ENCODE measurements at regions not wholly inside any gene's neighbourhood (a gene's known extent, or its start where the extent isn't known, plus 50 kb on each side); places are given as distances from the start of the nearest gene placed in this dataset.

DNA sequence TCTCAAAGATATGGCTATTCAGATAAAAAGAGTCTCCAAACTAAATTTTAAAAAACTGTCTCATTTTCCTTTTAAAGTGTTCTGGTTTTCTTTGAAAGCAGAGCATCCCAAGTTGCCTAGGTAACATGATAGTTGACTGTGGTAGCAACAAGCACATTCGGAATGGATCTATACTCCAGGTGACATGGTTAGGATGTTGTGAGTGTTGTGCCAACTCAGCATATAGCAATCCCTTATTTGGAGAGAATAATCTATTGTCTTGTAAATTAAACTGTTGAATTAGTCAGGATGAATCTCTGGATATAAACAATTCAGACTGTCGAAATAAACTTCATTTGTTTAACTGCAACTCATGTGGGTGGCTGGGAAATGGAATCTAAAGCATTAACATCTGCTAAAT, 418.6 kb downstream of the TUSC7 start:
- H2BK15ac ChIP-seq (ENCODE audit: low read length): no peak overlapping the region
- no peak overlapping the region for H4K8ac ChIP-seq (ENCODE audit: extremely low read depth, insufficient read depth, low read length)
- no peaks in the 10 kb centered on the region for H4K20me1 ChIP-seq (replicated peaks in 1 of 2; ENCODE audit: control insufficient read depth in 1 of 2, insufficient read depth in 2 of 2, low read length in 2 of 2)
- TF ChIP-seq TCF12 (IDR thresholded peaks at IDR 0.05; ENCODE audit: low read depth, low read length): no peak
- TF ChIP-seq SRF (IDR thresholded peaks at IDR 0.05; ENCODE audit: low read depth, low read length): no peak
- TF ChIP-seq MAFK (IDR thresholded peaks at IDR 0.05; ENCODE audit: low read depth, low read length): peak; percentile 71
- TF ChIP-seq KDM4A (IDR thresholded peaks at IDR 0.05; ENCODE audit: low read depth, low read length, severe bottlenecking): no peak
- no peak for TF ChIP-seq KDM5A (IDR thresholded peaks at IDR 0.05; ENCODE audit: low read length)
- H3K36me3 ChIP-seq (ENCODE audit: control insufficient read depth in 2 of 4, insufficient read depth in 4 of 4, low read length in 3 of 4): no peaks in the 10 kb centered on the region
- no peak overlapping the region for H3K4me2 ChIP-seq (ENCODE audit: insufficient read depth in 1 of 2, low read depth in 2 of 2, low read length in 2 of 2)
- H2BK12ac ChIP-seq (ENCODE audit: low read depth, low read length): no peak overlapping the region
- H3K4ac ChIP-seq (replicated peaks; ENCODE audit: insufficient read length, low read depth, low read length): no peak overlapping the region
- H3K27me3 ChIP-seq (replicated peaks in 1 of 4; ENCODE audit: control insufficient read depth in 3 of 4, extremely low read depth in 1 of 4, insufficient read depth in 3 of 4, low read length in 3 of 4): no peaks in the 10 kb centered on the region
- H2AK5ac ChIP-seq (ENCODE audit: low read depth, low read length): no peak overlapping the region
- H4K91ac ChIP-seq (replicated peaks; ENCODE audit: insufficient read length, low read length): no peak overlapping the region
- no peak overlapping the region for H3K56ac ChIP-seq (replicated peaks; ENCODE audit: insufficient read length, low read depth, low read length)
- POLR2A ChIA-PET (ENCODE audit: partially characterized antibody): no interaction called here
- no peaks in the 10 kb centered on the region for H3K23me2 ChIP-seq (ENCODE audit: low read depth, low read length)
- H3K9me3 ChIP-seq (ENCODE audit: insufficient read depth in 2 of 2, low read depth in 1 of 2, low read length in 1 of 2): no peaks in the 10 kb centered on the region
- no peak overlapping the region for H2AFZ ChIP-seq (ENCODE audit: low read length)
- no peak overlapping the region for H2BK5ac ChIP-seq (ENCODE audit: low read depth, low read length)
- H3K79me1 ChIP-seq (ENCODE audit: low read depth, low read length): no peaks in the 10 kb centered on the region
- H3K4me3 ChIP-seq (ENCODE audit: extremely low read depth in 1 of 4, insufficient read depth in 2 of 4, low read depth in 3 of 4, low read length in 4 of 4): no peak overlapping the region
- H3K79me2 ChIP-seq (ENCODE audit: control insufficient read depth in 1 of 2, insufficient read depth in 2 of 2, low read length in 2 of 2): no peaks in the 10 kb centered on the region
- CTCF ChIA-PET (ENCODE audit: partially characterized antibody): interaction anchor here (1.1 to 1.3 kb wide), 5 partner anchors 12 to 69 kb away, joined by 3 to 5 read pairs (median 3); no protein-coding TSS in a partner anchor
- H3K18ac ChIP-seq (ENCODE audit: extremely low read depth, low read length): no peak overlapping the region
- H2BK120ac ChIP-seq (replicated peaks; ENCODE audit: low read depth, low read length): no peak overlapping the region
- no peak overlapping the region for H3K23ac ChIP-seq (ENCODE audit: insufficient read length)
- H3K9ac ChIP-seq (replicated peaks in 1 of 4; ENCODE audit: extremely low read depth in 1 of 4, low read depth in 3 of 4, low read length in 3 of 4): no peak overlapping the region
- DNase-seq (ENCODE audit: low read depth in 1 of 2, low spot score in 2 of 2) (no peak), FAIRE-seq (no peak)
- no peak overlapping the region for H3K27ac ChIP-seq (ENCODE audit: low read depth, low read length)
- H2BK20ac ChIP-seq (ENCODE audit: low read length): no peak overlapping the region
- H4K5ac ChIP-seq (ENCODE audit: insufficient read length, low read depth, low read length): no peak overlapping the region
- H3K4me1 ChIP-seq (replicated peaks in 1 of 4; ENCODE audit: control insufficient read depth in 3 of 4, insufficient read depth in 4 of 4, low read length in 3 of 4): no peaks in the 10 kb centered on the region
- no peak overlapping the region for H3K14ac ChIP-seq (ENCODE audit: insufficient read length)
- 83% methylated on average over 2 of the region's 2 CpGs; no CpG with 5 or more reads in 1 of the 2 experiments for WGBS, 2 experiments (ENCODE audit: extremely low coverage in 1 of 2, insufficient coverage in 1 of 2, insufficient read length in 1 of 2, insufficient replicate concordance in 2 of 2, low coverage in 1 of 2, low lambda C conversion rate in 2 of 2, missing lambda C conversion rate in 1 of 2)
